ENCODE measurements at regions not wholly inside any gene's neighbourhood (a gene's known extent, or its start where the extent isn't known, plus 50 kb on each side); places are given as distances from the start of the nearest gene placed in this dataset.
"Not testable (repeated sequence)": the region's sequence is repeated elsewhere in the genome, so short reads cannot be mapped to it uniquely, and the experiment has no call there.

DNA sequence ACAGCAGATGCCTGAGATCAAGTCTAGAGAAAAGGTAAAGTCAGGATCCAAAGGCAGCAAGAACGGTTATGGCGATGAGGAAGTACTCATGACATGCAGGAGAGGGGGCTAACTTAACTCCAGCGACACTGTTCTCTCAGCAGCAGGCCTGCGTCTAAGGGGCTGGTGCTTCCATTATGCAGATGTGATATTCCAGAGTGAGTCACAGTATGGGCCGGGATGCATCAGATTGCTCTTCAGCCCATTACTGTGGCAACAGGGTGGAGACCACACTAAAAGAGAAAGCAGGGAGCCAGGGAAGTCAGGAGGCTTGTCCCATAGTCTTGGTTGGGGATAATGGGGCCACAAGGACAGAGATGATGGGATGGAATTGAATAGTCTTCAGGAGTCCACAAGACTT is 151.8 kb upstream of the NTF3 start:
- no peak for DNase-seq (ENCODE audit: extremely low read depth, low read depth)
- TF ChIP-seq, protein P1, sequence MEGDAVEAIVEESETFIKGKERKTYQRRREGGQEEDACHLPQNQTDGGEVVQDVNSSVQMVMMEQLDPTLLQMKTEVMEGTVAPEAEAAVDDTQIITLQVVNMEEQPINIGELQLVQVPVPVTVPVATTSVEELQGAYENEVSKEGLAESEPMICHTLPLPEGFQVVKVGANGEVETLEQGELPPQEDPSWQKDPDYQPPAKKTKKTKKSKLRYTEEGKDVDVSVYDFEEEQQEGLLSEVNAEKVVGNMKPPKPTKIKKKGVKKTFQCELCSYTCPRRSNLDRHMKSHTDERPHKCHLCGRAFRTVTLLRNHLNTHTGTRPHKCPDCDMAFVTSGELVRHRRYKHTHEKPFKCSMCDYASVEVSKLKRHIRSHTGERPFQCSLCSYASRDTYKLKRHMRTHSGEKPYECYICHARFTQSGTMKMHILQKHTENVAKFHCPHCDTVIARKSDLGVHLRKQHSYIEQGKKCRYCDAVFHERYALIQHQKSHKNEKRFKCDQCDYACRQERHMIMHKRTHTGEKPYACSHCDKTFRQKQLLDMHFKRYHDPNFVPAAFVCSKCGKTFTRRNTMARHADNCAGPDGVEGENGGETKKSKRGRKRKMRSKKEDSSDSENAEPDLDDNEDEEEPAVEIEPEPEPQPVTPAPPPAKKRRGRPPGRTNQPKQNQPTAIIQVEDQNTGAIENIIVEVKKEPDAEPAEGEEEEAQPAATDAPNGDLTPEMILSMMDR (IDR thresholded peaks at IDR 0.05; ENCODE audit: low read depth, low read length) = no peak

DNA sequence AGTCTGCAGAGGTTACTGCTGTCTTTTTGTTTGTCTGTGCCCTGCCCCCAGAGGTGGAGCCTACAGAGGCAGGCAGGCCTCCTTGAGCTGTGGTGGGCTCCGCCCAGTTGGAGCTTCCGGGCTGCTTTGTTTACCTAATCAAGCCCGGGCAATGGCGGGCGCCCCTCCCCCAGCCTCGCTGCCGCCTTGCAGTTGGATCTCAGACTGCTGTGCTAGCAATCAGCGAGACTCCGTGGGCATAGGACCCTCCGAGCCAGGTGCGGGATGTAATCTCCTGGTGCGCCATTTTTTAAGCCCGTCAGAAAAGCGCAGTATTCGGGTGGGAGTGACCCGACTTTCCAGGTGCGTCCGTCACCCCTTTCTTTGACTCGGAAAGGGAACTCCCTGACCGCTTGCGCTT is 141.5 kb upstream of the NTF3 start:
- DNase-seq (ENCODE audit: extremely low read depth, low read depth) = not testable (repeated sequence)

DNA sequence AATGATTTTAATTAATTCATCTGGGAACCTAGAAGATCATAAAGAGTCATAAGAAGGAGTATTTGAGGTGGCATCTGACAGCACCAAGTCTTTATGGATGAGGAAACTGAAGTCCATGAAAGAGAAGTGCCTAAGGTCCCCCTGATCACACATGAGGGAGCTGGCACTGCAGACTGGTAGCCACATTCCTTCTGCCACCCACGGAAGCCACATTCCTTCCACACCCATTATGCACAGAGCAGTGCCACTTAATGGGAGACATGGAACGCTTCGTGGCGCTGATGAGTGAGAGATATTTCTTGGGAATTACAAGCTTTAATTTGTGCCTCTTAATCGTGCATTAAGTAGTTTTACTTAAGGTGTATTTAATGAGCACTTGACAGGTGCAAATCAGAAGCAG is 139.3 kb upstream of the NTF3 start:
- DNase-seq (ENCODE audit: extremely low read depth, low read depth) = no peak
- TF ChIP-seq, protein P1 (IDR thresholded peaks at IDR 0.05; ENCODE audit: low read depth, low read length) = no peak

DNA sequence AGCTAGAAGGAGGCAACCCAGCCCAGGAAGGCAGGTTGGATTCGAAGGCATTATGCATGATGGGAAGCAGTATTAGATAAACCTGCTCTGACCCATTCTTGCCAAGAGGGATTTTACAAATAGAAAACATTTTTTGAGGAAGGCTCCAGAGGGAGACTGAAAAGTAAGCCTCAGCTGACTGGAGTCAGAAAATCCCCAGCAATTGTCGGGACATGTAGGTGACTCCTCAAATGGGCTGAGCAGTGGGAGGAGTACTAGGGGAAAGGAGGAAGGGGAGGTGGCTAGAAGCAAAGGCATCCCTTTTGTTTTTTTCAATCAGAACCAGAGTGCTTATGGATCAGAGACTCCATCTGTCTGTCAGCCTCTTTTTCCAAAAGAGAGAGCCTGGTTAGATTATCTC is 138.1 kb upstream of the NTF3 start:
- TF ChIP-seq, protein P1 (IDR thresholded peaks at IDR 0.05; ENCODE audit: low read depth, low read length) = no peak
- DNase-seq (ENCODE audit: extremely low read depth, low read depth) = no peak

DNA sequence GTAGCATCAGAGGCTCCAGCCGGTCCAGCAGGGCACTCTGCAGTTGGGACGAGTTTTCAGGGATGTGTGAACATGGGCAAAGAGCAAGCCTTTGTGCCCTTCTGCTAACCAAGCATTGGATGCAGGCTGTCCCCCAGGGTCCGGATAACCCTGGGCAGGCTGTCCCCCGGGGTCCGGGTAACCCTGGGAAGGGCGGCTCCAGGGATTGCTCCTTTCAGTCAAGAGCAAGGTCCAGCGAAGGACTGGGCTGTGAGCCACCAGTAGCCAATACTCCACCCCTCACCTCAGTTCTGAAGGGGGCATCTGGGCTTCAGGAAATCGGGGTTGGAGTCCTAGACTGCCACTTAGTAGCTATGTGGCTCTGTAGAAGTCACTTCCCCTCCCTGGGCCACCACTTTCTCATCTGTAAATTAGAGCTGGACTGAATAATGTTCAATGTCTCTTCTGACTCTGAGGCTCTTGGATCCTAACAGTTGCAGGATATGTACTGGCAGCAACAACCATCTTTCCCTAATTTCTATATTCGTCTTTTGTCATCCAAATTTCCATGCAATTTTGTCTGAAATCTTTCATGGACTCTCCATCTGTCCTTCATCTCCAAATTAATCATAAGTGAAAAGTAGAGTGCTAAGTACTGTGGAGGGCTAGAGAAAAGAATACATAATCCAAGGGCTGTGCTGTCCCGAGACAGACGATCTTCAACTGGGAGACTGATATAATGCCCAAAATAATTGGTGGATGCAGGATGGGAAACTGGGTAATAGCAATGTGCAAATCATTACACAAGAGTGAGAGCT is 137.4 kb upstream of the NTF3 start:
- DNase-seq (ENCODE audit: extremely low read depth, low read depth) = no peak
- TF ChIP-seq, protein P1 (IDR thresholded peaks at IDR 0.05; ENCODE audit: low read depth, low read length) = no peak

DNA sequence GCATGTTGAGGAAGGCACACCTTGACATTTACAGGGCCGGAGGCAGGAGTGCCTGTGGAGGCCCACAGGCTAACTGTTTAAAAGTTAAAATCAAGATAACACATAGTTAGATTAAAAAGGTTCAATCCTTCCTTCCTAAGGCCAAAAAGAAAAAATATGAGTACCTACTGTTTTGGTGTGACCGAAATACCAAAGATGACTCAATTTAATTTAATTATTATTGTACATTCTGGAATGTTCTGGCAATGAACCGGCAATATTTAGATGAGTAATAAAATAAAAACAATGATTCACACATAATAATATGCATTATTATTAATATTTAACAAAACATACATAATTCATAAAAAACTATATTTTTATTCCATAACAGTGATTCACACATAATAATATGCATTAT is 136.8 kb upstream of the NTF3 start:
- DNase-seq (ENCODE audit: extremely low read depth, low read depth) = no peak
- TF ChIP-seq, protein P1 (IDR thresholded peaks at IDR 0.05; ENCODE audit: low read depth, low read length) = no peak

DNA sequence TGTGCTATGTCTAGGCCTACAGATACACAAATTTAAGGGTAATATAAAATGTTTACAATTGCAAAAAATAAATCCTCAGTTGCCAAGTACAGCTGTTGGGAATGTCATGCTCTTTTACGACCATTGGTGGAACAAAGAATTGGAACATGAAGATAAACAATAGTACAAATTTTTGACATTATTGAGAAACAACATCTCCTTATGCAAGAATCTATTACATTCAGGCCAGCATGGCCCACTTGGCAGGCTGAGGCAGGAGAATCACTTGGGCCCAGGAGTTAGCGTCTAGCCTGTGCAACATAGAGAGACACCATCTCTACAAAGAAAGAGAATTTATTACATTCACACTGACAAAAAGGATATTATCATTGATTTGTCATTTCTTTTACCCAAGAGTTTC is 135.9 kb upstream of the NTF3 start:
- TF ChIP-seq, protein P1 (IDR thresholded peaks at IDR 0.05; ENCODE audit: low read depth, low read length) = no peak
- DNase-seq (ENCODE audit: extremely low read depth, low read depth) = no peak

DNA sequence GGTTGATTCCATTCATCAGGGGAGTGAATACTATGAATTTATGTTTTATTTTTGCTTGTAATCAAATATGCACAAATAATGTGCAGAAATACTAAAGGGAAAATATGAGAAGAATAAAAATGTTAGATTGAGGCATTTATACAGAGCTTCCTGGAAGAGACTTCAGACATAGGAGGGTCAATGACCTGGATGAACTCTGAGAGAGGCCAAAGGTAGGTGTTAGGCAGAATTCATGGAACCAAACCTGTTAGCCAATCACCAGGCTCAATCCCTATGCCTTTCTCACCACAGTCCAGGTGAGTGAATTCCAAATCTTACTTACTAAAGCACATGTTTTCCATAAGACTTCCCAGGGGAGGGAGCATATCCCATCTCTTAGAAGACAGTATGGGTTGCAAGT is 130.4 kb upstream of the NTF3 start:
- DNase-seq (ENCODE audit: extremely low read depth, low read depth) = no peak
- TF ChIP-seq, protein P1 (IDR thresholded peaks at IDR 0.05; ENCODE audit: low read depth, low read length) = no peak
